Keratinocyte (primary cell): ENCODE measurements at regions not wholly inside any gene's neighbourhood (a gene's known extent, or its start where the extent isn't known, plus 50 kb on each side); places are given as distances from the start of the nearest gene placed in this dataset.
"Not testable (repeated sequence)": the region's sequence is repeated elsewhere in the genome, so short reads cannot be mapped to it uniquely, and the experiment has no call there.

Experiments used
- DNase-seq: peaks from one replicate; pipeline ENCODE4 v3.0.0-alpha.2; 2011; ENCODE audit warnings: low read depth, missing footprints, low spot score
- FAIRE-seq: peaks from 2 replicates; lab custom pipeline; 2011; peaks lifted over from hg19 to GRCh38; lab: Jason Lieb, UNC
- H2AFZ ChIP-seq: 2 replicates; pipeline ENCODE4 v1.6.0; 2012; ENCODE audit warnings: low read length, control low read depth, inconsistent platforms; ENCODE audit not compliant: control insufficient read depth
- H3K27ac ChIP-seq: 2 replicates; pipeline ENCODE4 v1.5.1; 2011; ENCODE audit warnings: low read length; ENCODE audit not compliant: control insufficient read depth, insufficient read depth
- H3K27me3 ChIP-seq: 3 replicates; pipeline ENCODE4 v1.6.0; 2011; ENCODE audit warnings: low read length; ENCODE audit not compliant: control insufficient read depth, insufficient read depth; ENCODE audit errors: extremely low read depth
- H3K36me3 ChIP-seq, 2 experiments: 2 replicates in 1 of 2; 3 replicates in 1 of 2; pipeline ENCODE4 v1.5.1; 2011; ENCODE audit warnings: low read length in 2 of 2, mild to moderate bottlenecking in 1 of 2; ENCODE audit not compliant: control insufficient read depth in 2 of 2, insufficient read depth in 2 of 2; ENCODE audit errors: extremely low read depth in 1 of 2
- H3K4me1 ChIP-seq: 3 replicates; pipeline ENCODE4 v1.5.1; 2011; ENCODE audit warnings: low read length; ENCODE audit not compliant: control insufficient read depth, insufficient read depth; ENCODE audit errors: extremely low read depth
- H3K4me2 ChIP-seq: 3 replicates; pipeline ENCODE4 v1.6.0; 2011; ENCODE audit warnings: low read depth, low read length; ENCODE audit not compliant: control insufficient read depth, insufficient read depth; ENCODE audit errors: extremely low read depth
- H3K4me3 ChIP-seq, 3 experiments: fragments of 200-600 bp in 1 of 3; sonication (generic) in 1 of 3; 2 replicates in 2 of 3; 3 replicates in 1 of 3; pipeline ENCODE4 v1.5.1; 2011 to 2016; ENCODE audit warnings: low read length in 3 of 3, mild to moderate bottlenecking in 3 of 3, control low read depth in 2 of 3, inconsistent platforms in 1 of 3, low read depth in 1 of 3, mixed read lengths in 1 of 3, mixed run types in 1 of 3, moderate library complexity in 1 of 3; ENCODE audit not compliant: control insufficient read depth in 2 of 3, insufficient read depth in 2 of 3; ENCODE audit errors: extremely low read depth in 1 of 3
- H3K79me2 ChIP-seq: 2 replicates; pipeline ENCODE4 v1.6.0; 2012; ENCODE audit warnings: low read length; ENCODE audit not compliant: control insufficient read depth, insufficient read depth
- H3K9ac ChIP-seq: 3 replicates; pipeline ENCODE4 v1.6.0; 2011; ENCODE audit warnings: low read length; ENCODE audit not compliant: control insufficient read depth, insufficient read depth; ENCODE audit errors: extremely low read depth
- H3K9me1 ChIP-seq: 3 replicates; pipeline ENCODE4 v1.6.0; 2011; ENCODE audit warnings: low read length; ENCODE audit not compliant: control insufficient read depth, insufficient read depth; ENCODE audit errors: extremely low read depth
- H3K9me3 ChIP-seq: 2 replicates; pipeline ENCODE4 v1.5.1; 2012; ENCODE audit warnings: low read depth, low read length; ENCODE audit not compliant: control insufficient read depth
- H4K20me1 ChIP-seq: 3 replicates; pipeline ENCODE4 v1.6.0; 2011; ENCODE audit warnings: low read length; ENCODE audit not compliant: control insufficient read depth, insufficient read depth; ENCODE audit errors: extremely low read depth
- EZH2 ChIP-seq: IDR thresholded peaks from one replicate; pipeline ENCODE4 v1.6.1; 2012; ENCODE audit warnings: inconsistent platforms, mild to moderate bottlenecking, low read length, moderate library complexity
- dilution Hi-C: fragments of 300-500 bp; cut with MboI; formaldehyde crosslinking; loops from one replicate; pipeline ENCODE4 v1.7.0; 2020; ENCODE audit warnings: low sequenced_read_pairs; ENCODE audit not compliant: extremely low pct_ligation_motif_present
- TF ChIP-seq, protein P1 (sequence below), 3 experiments: IDR thresholded peaks in 1 of 3; conservative IDR thresholded peaks in 1 of 3; optimal IDR thresholded peaks in 1 of 3; 2 replicates in 2 of 3; 3 replicates in 1 of 3; pipeline versions ENCODE3 to v1.5.1; 2011; ENCODE audit warnings: low read length in 3 of 3, mild to moderate bottlenecking in 3 of 3, moderate library complexity in 2 of 3, control low read depth in 1 of 3, inconsistent platforms in 1 of 3; ENCODE audit not compliant: insufficient read depth in 2 of 3; ENCODE audit errors: extremely low read depth in 1 of 3

DNA sequence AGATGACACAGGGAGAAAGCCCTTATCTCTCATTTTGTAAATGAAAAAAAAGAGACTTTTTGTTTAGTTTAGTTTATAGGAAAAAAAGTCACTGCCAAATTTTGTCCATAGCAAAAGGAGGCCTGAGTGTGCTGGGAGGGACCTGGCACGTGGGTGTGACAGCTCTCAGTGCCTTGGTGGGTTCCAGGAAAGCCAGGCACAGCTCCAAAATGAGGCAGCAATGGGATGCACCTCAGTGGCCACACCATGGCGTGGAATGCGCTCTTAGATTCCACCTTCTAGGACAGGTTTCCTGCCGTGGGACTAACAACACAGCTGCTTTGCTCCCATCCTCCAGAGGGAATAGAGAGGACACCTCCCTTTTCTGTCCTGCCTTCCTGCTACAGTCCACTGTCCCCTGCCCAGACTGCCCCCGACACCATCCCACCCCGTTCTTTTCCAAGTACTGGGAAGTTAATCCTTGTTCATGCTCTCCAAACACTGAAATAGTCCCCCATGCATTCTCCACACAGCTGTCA, 207.6 kb downstream of the EMP1 start:
- no peaks in the 10 kb centered on the region for H3K36me3 ChIP-seq
- dilution Hi-C loops: no loop called here
- FAIRE-seq: no peak
- H2AFZ ChIP-seq: peak overlapping the region; percentile 56
- H3K27ac ChIP-seq: no peak overlapping the region
- no peaks in the 10 kb centered on the region for H3K4me1 ChIP-seq
- H3K4me3 ChIP-seq: peak overlapping the region in 2 of 3 experiments; percentile 45 to 47
- TF ChIP-seq, protein P1, sequence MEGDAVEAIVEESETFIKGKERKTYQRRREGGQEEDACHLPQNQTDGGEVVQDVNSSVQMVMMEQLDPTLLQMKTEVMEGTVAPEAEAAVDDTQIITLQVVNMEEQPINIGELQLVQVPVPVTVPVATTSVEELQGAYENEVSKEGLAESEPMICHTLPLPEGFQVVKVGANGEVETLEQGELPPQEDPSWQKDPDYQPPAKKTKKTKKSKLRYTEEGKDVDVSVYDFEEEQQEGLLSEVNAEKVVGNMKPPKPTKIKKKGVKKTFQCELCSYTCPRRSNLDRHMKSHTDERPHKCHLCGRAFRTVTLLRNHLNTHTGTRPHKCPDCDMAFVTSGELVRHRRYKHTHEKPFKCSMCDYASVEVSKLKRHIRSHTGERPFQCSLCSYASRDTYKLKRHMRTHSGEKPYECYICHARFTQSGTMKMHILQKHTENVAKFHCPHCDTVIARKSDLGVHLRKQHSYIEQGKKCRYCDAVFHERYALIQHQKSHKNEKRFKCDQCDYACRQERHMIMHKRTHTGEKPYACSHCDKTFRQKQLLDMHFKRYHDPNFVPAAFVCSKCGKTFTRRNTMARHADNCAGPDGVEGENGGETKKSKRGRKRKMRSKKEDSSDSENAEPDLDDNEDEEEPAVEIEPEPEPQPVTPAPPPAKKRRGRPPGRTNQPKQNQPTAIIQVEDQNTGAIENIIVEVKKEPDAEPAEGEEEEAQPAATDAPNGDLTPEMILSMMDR (optimal IDR thresholded peaks at IDR 0.05 in 1 of 3, IDR thresholded peaks at IDR 0.05 in 1 of 3, conservative IDR thresholded peaks at IDR 0.05 in 1 of 3; ENCODE audit: extremely low read depth in 1 of 3, insufficient read depth in 2 of 3, low read length in 3 of 3): no peak
- no peak for TF ChIP-seq EZH2
- no peaks in the 10 kb centered on the region for H3K9me3 ChIP-seq
- no peak for DNase-seq
- no peaks in the 10 kb centered on the region for H3K79me2 ChIP-seq
- H3K9ac ChIP-seq: no peak overlapping the region
- H3K4me2 ChIP-seq: peak overlapping the region; percentile 76
- H4K20me1 ChIP-seq: no peaks in the 10 kb centered on the region
- no peaks in the 10 kb centered on the region for H3K9me1 ChIP-seq
- H3K27me3 ChIP-seq: peaks cover 2% of the 10 kb centered on the region

DNA sequence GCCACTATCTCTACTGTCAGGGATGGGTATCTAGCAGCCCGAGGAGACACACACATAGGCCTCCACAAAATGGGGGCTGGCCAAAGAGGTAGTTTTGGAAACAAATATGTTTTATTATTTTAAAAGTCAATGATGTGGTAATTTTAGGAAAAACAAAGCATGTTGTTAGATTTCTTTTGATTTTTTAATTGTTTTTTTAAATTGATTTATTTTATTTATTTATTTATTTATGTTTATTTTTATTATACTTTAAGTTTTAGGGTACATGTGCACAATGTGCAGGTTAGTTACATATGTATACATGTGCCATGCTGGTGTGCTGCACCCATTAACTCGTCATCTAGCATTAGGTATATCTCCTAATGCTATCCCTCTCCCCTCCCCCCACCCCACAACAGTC, 194.8 kb downstream of the EMP1 start:
- H3K9me3 ChIP-seq, H3K9me1 ChIP-seq, H3K27me3 ChIP-seq, H3K27ac ChIP-seq, H3K4me2 ChIP-seq, H2AFZ ChIP-seq, H3K4me3 ChIP-seq, H3K36me3 ChIP-seq, H4K20me1 ChIP-seq, DNase-seq, dilution Hi-C loops, FAIRE-seq, H3K9ac ChIP-seq, H3K4me1 ChIP-seq, H3K79me2 ChIP-seq: not testable (repeated sequence)

DNA sequence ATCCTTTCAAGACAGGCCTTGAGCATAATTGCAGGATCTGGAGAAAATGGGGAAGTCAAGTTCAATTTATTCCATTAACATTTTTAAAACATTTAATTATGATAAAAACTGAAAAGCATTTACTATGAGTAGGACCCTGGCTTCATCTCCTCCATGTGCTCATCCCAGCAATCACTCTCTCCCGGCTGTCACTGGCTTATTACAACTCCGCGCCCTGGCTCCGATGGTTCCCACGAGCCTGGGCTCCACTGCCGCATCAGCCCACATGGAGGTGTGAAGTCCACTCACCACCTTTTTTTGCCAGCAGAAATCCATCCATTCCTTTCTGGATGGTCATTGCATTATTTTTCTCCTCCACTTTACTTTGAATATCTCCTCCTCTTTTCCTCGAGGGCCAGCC, 194.4 kb downstream of the EMP1 start:
- Histone ChIP-seq H4K20me1 (no peaks in the 10 kb centered on the region), H3K27me3 (no peaks in the 10 kb centered on the region), H3K36me3 (no peaks in the 10 kb centered on the region), H3K79me2 (no peaks in the 10 kb centered on the region), H3K9ac (no peak overlapping the region), H3K4me3 (no peak overlapping the region), H3K9me3 (no peaks in the 10 kb centered on the region), H3K9me1 (no peaks in the 10 kb centered on the region), H3K4me2 (no peak overlapping the region), H2AFZ (no peak overlapping the region), H3K4me1 (peaks cover 11% of the 10 kb centered on the region), H3K27ac (no peak overlapping the region)
- TF ChIP-seq EZH2: no peak
- TF ChIP-seq, protein P1 (optimal IDR thresholded peaks at IDR 0.05 in 1 of 3, IDR thresholded peaks at IDR 0.05 in 1 of 3, conservative IDR thresholded peaks at IDR 0.05 in 1 of 3; ENCODE audit: extremely low read depth in 1 of 3, insufficient read depth in 2 of 3, low read length in 3 of 3): no peak
- dilution Hi-C loops: no loop called here
- FAIRE-seq (no peak), DNase-seq (no peak)
